ENCODE measurements at regions not wholly inside any gene's neighbourhood (a gene's known extent, or its start where the extent isn't known, plus 50 kb on each side); places are given as distances from the start of the nearest gene placed in this dataset.

GRCh38 chr7:106196460-106197021 lies 84.4 kb upstream of the SYPL1 start:
- TF ChIP-seq CTCF (IDR thresholded peaks at IDR 0.05) (no peak), POLR2A (IDR thresholded peaks at IDR 0.05) (no peak)
- H3K27ac ChIP-seq, result no peak overlapping the region

GRCh38 chr7:106193661-106194060 lies 81.5 kb upstream of the SYPL1 start:
- intact Hi-C loops (cut with DNase I), result no loop called here
- 57 to 71% methylated on average over 1 of the region's 1 CpG for WGBS, 2 donors
- Histone ChIP-seq H3K27me3 (no peaks in the 10 kb centered on the region), H3K9me3 (no peaks in the 10 kb centered on the region), H3K36me3 (no peaks in the 10 kb centered on the region), H3K27ac (no peak overlapping the region), H3K4me1 (no peaks in the 10 kb centered on the region), H3K4me3 (replicated peaks in 1 of 3) (no peak overlapping the region)
- no peak for TF ChIP-seq CTCF (IDR thresholded peaks at IDR 0.05)
- DNase-seq, result no peak

More at GRCh38 chr7:106196460-106197021, 84.4 kb upstream of the SYPL1 start:
- H3K4me3 ChIP-seq (replicated peaks in 1 of 3), result no peak overlapping the region
- H3K36me3 ChIP-seq, result no peaks in the 10 kb centered on the region
- no peak for DNase-seq
- intact Hi-C loops (cut with DNase I), result no loop called here
- WGBS, 2 donors, result 97 to 98% methylated on average over 2 of the region's 2 CpGs
- H3K4me1 ChIP-seq, result no peaks in the 10 kb centered on the region
- no peaks in the 10 kb centered on the region for H3K9me3 ChIP-seq
- no peaks in the 10 kb centered on the region for H3K27me3 ChIP-seq

GRCh38 chr7:106190589-106191330 lies 78.6 kb upstream of the SYPL1 start:
- Histone ChIP-seq H3K4me1 (no peaks in the 10 kb centered on the region), H3K27ac (no peak overlapping the region), H3K27me3 (no peaks in the 10 kb centered on the region), H3K9me3 (no peaks in the 10 kb centered on the region), H3K36me3 (no peaks in the 10 kb centered on the region), H3K4me3 (replicated peaks in 1 of 3) (no peak overlapping the region)
- WGBS, 2 donors, result 86 to 87% methylated on average over 10 of the region's 10 CpGs
- intact Hi-C loops (cut with DNase I), result no loop called here
- DNase-seq, result no peak
- no peak for TF ChIP-seq POLR2A (IDR thresholded peaks at IDR 0.05)
- no peak for TF ChIP-seq CTCF (IDR thresholded peaks at IDR 0.05)

GRCh38 chr7:106187613-106188350 lies 75.7 kb upstream of the SYPL1 start:
- H3K4me3 ChIP-seq (replicated peaks in 1 of 3), result no peak overlapping the region
- H3K4me1 ChIP-seq, result no peaks in the 10 kb centered on the region
- 88 to 97% methylated on average over 9 of the region's 9 CpGs for WGBS, 2 donors
- no peaks in the 10 kb centered on the region for H3K27me3 ChIP-seq
- no peak for DNase-seq
- H3K36me3 ChIP-seq, result no peaks in the 10 kb centered on the region
- H3K27ac ChIP-seq, result no peak overlapping the region
- intact Hi-C loops (cut with DNase I), result no loop called here
- TF ChIP-seq CTCF (IDR thresholded peaks at IDR 0.05) (no peak), POLR2A (IDR thresholded peaks at IDR 0.05) (no peak)
- no peaks in the 10 kb centered on the region for H3K9me3 ChIP-seq

- WGBS, 2 donors, result 96 to 99% methylated on average over 3 of the region's 3 CpGs
- DNase-seq, result no peak
- no peak overlapping the region for H3K4me3 ChIP-seq (replicated peaks in 1 of 3)
- no peak for TF ChIP-seq CTCF (IDR thresholded peaks at IDR 0.05)
- TF ChIP-seq POLR2A (IDR thresholded peaks at IDR 0.05), result no peak
- H3K27ac ChIP-seq, result no peak overlapping the region
- H3K9me3 ChIP-seq, result no peaks in the 10 kb centered on the region
- no peaks in the 10 kb centered on the region for H3K36me3 ChIP-seq
- H3K27me3 ChIP-seq, result no peaks in the 10 kb centered on the region
- H3K4me1 ChIP-seq, result no peaks in the 10 kb centered on the region
- intact Hi-C loops (cut with DNase I), result no loop called here
Observed at GRCh38 chr7:106185719-106186118, 73.6 kb upstream of the SYPL1 start.

Data from thyroid gland (tissue), 4 donors.